ENCODE measurements at regions not wholly inside any gene's neighbourhood (a gene's known extent, or its start where the extent isn't known, plus 50 kb on each side); places are given as distances from the start of the nearest gene placed in this dataset.
"Not testable (repeated sequence)": the region's sequence is repeated elsewhere in the genome, so short reads cannot be mapped to it uniquely, and the experiment has no call there.

DNA sequence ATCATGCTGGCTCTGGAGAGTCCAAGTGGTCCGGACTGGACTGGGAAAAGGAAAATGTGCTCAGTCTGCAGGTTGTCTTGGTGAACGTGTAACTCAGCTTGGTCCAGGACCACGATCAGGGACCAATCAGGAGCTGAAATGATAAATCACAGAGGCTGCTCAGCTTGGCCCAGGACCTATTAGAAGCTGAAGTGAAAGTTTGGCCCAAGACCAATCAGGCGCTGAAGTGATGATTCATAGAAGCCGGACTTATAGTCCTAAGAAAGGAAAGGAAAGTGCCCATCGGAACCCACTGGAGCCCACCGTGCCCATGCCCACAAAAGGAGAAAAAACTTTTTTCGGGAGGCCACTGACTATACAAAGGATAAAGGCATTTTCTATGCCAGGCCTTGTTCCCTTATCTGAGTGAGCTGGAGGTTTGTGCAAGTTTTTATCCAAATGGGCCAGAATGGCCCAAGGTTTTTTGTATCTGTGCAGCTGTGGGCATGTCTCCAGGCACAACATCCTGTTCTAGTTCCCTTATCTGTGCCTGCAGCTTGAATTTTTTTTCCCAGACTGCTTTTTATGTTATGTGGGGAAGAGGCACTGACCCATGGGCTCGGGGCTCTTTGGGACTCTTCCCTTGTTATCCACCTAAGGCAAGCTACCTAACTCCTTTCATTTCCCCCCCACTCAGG is 194.4 kb downstream of the FAM133A start:
- DNase-seq (ENCODE audit: low read depth), result peak; percentile 0

DNA sequence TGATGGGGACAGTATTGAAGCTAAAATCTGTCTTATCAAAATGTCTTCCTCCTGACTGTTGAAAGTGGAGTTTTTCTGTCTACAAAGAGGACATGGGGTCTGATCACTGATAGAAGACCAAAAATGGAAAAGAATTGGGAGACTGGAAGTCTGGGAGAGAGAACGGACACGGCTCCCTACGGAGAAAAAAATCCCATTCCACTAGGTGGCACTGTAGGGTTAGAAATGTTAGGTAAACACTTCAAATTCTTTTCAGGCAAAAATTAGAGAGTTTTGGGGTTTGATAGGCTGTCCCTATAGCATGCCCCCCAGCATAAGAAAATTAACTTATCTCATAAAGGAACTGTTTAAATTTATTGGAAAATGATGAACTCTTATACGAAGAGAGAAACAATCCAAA is 200.5 kb downstream of the FAM133A start:
- peak; percentile 0 for DNase-seq (ENCODE audit: low read depth)

DNA sequence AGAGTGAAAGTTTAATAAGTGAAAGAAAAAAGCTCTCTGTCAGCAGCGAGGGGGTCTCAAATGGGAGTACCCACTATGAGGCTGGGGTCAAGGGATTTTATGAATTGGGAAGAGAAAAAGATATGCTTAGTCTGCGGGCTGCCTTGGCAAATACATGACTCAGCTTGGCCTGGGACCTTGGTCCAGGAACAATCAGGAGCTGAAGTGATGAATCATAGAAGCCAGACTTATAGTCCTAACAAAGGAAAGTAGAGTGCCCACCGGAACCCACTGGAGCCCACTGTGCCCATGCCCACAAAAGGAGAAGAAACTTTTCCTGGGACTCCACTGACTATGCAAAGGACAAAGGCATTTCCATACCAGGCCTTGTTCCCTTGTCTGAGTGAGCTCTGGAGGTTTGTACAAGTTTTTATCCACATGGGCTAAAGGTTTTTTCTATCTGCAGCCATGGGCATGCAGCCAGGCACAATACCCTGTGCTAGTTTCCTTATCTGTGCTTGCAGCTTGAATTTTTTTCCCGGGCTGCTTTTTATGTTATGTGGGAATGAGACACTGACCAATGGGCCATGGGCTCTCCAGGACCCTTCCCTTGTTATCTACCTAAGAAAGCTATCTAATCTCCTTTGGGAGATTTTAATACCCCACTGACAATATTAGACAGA is 201.7 kb downstream of the FAM133A start:
- peak; percentile 66 for DNase-seq (ENCODE audit: low read depth)

DNA sequence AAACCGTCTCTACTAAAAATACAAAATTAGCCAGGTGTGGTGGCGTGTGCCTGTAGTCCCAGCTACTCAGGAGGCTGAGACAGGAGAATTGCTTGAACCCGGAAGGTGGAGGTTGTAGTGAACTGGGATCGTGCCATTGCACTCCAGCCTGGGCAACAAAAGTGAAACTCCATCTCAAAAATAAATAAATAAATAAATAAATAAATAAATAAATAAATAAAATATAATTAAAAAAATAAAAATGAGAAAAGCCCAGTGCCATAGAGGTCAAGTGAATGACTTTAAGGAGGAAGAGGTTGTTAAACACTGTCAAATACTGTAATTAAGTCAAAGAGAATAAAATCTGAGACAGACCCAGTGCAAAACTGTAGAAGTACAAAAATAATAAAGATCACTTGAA is 247.0 kb downstream of the FAM133A start:
- DNase-seq (ENCODE audit: low read depth), result not testable (repeated sequence)

DNA sequence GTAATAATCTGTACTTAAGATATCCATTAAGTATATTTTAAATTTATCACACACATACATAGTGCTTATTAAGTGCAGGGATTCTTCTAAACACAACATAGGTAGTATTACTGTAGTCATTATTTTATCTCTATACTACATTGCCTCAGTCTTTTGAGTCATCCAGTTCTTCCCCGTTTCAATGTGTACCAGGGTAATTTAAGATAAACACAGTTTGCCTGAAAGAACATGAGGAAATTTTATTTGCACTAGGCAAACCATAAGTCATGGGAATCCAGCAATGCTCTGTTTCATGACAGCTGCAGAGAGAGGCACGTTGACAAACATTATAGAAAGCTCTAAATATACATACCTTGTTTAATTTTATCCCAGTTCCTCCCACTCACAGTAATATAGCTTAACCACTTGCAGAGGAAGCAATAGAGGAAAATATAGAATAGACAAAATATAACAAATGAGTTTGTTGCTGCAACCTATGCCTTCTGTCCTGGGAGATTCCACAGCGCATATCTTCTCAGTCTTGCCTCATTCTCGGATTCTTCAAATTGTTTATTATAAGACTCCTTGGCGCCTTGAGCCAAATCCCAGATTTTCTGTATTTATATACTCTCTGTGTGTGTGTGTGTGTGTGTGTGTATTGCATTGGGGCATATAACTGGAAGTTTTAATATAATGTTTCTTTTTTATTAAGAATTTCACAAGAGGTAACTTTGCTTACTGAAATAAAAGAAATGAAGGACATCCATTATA is 258.6 kb downstream of the FAM133A start:
- DNase-seq (ENCODE audit: low read depth), result no peak

DNA sequence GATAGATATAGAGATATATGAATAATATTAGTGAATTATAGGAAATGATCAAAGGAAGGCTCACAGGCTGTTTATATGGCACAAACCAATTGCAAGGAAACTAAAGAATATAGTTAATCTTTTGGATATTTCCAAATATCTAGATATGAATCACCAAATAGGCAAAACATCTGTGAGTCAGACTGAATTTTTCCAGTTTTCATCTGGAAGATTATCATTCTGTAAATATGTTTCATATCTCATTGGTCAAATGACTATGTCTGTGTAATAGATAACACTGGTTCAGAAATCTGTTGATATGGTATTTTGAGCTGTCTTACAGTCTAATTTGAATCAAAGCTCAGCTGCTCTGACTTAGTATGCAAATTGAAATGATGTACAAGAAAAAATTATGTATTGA is 303.6 kb downstream of the FAM133A start:
- DNase-seq (ENCODE audit: low read depth), result no peak

DNA sequence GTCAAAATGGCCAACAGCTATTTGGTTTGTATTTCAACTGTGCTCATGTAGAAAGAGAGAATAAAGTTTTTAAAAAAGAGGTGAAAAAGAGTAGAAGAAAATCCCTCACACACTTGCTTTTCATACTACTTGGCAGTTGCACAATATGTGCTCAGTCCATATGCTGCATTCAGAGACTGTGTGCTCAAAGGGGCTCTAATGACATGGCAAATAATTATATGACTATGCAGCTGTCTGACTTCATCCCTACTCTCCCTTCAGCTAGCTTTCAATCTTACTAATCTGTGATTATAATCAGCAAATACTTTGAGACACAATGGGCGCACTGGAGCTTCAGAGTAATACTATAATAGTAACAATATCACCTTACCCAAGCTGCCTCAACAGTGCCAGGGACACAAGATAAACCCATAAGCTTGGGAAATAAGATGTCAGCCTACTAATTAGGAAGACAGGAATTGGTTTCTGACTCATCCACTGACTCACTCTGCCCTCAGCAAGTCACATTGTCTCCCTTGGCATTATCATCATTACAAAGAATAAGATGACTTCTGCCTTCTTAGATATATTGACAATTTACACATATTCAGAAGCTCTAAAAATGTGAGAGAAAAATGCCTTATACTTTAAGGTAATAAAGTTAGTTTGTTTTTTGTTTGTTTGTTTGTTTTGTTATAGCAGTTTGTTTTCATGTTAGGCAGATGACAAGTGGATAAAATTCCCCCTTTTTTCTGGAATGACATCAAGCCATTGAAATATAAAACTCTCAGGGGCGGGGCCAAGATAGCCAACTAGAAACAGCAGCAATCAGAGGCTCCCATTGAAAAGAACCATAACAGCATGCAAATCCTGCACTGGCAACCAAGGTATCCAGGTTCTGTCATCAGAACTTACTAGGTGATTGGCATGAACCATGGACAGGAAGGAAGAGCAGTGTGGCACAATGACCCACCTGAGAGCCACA is 311.6 kb downstream of the FAM133A start:
- peak; percentile 77 for DNase-seq (ENCODE audit: low read depth)

Measured in HT1080 (cell line).